ENCODE measurements at regions not wholly inside any gene's neighbourhood (a gene's known extent, or its start where the extent isn't known, plus 50 kb on each side); places are given as distances from the start of the nearest gene placed in this dataset.

DNA sequence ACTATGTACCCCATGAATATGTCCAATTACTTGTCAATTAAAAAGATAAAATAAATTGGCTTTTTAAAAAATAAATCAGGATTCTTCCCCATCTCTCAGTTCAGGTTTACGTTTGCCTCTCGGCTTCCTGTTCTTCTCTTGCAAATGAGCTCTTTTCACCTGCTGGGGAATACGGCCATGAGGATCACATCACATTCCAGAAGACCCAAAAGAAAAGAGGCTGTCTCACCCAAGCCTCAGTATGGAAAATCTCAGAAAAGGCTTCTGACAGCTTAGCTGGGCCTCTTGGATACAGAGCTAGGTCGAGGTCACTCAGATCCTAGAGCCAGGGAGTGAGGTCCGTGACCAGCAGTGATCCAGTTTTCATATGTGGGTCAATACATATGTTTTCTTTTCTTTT is 171.2 kb upstream of the SDK2 start:
- no peak for DNase-seq (ENCODE audit: low spot score)

DNA sequence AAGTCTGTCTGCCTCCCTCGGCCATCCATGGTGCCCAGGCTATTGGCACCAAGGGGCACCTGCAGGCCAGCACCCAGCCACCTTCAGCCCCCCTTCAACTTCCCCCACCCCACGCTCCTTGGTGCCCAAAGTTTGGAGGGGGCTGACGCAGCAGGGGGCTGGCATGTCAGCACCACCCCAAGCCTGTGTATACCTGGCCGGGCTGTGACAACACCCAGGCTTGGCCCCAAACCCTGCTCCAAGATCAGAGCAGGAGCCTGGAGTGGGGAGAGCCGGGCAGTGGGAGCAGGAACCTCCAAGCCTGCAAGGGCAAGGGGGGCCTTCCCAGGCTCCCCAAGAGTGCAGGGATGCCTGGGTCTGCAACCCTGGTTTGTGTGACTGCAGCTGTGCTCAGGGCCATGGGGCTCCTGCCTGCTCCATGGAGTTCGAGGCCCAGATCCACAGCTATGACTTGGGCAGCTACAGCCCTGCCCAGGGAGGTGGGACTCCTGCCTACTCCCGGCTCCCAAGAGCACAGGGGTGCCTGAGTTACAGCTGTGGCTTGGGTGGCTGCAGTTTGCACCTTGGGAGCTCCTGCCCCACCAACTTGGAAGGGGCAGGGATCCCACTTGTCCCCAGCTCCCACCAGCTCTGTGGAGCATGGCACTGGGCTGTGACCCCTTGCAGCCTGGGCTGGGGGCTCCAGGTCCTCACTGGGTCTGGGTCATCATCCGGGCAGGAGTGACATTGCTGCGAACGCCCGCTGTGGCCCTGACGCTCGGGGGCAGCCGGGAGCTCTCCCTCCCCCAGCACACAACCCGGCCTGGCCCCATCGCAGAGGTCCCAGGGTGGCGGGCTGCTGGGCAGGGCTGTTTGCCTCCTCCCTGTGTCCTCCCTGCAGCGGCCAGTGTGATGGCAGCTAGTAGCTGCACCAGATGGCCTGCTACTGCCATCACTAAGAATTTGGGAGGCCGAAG is 175.5 kb upstream of the SDK2 start:
- DNase-seq (ENCODE audit: low spot score): no peak

DNA sequence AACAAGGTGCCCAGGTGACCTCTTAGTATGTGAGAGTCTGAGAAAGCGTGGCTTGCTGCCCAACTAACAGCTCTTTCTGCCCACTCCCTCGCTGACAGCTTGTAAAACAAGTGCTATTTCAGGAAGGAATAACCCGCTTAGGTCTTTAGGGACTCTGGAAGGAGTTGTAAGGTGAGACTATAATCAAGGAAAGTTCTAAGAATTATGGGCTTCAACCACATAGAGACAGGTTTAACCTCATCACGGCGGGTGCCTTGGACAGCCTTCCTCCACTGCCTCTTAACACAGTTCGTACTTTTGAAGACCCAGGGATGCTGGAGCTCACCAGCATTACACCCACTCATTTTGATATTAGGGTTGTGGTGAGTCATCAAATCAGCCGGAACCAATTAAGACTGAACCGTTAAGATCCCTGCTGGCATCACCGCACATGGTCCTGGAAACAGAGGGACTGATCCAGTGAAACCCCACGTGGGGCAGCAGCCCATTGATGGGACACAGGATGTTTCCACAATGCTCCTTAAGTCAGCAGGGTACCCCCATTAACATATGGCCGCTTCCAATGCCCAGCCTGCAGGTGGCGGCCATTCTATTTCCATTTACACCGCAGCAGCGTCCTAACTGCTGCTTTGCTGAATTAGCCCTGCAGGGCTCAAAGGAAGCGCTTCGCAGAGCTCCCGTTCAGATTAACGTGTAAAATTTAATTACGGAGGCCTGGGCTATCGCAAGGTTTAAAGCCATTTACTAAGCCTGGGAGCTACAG is 176.6 kb upstream of the SDK2 start:
- peak; percentile 57 for DNase-seq (ENCODE audit: low spot score)

GRCh38 chr17:73821665-73822064 is 177.4 kb upstream of the SDK2 start:
- no peak for DNase-seq (ENCODE audit: low spot score)

DNA sequence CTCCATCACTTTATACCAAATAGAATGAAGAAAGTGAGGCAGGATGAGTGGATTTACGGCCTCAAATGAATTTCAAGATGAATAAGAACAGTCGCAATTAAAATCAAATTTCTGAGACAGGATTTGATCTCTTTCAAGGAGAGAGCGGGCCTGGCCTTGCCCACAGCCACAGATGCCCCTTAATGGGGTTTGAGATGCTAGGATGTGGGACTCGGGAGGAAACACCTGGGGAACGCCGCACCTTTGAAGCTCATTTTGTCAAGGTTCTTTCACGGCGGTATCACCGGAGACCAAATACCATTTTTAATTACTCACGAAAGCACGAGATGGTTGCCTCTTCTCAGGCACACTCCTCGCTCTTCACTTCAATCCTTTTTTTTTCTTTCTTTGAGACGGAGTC is 178.1 kb upstream of the SDK2 start:
- no peak for DNase-seq (ENCODE audit: low spot score)

DNA sequence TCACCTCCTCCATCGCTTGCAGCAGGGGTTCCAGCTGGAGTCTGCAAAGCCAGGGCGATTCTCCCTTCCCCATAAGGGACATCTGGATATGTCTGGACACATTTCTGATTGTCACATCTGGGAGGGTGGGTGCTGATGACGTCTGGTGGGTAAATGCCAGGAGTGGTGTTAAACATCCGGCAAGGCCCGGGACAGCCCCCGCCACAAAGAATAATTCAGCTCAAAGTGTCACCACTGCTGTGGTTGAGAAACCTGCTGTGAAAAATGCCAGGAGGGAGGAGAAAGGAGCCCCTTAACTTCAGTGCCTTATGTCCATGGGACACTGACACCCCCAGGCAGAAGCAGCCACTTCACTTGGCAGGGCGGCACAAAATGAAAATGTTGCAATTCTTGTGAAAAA is 179.4 kb upstream of the SDK2 start:
- no peak for DNase-seq (ENCODE audit: low spot score)

DNA sequence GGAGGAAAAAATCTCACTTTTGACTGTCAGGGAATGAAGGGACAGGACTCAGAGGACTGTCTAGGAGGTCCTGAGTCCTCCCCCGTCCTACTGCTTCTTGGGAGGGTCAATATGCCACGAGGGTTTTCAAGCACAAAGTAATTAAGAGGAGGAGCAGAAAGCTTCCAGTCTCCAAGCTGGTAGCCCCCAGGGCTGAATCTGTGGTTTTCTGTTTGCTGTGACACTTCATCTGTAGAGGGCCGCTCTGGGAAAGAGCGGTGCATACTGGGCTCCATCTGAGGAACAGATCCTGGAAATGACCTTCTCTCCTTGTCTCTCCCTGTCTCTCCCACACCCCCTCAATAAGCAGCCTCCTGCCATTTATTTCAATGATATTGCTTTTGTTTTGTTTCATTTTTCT is 180.1 kb upstream of the SDK2 start:
- DNase-seq (ENCODE audit: low spot score): no peak

GRCh38 chr17:73826181-73826871 is 182.1 kb upstream of the SDK2 start:
- no peak for DNase-seq (ENCODE audit: low spot score)

DNA sequence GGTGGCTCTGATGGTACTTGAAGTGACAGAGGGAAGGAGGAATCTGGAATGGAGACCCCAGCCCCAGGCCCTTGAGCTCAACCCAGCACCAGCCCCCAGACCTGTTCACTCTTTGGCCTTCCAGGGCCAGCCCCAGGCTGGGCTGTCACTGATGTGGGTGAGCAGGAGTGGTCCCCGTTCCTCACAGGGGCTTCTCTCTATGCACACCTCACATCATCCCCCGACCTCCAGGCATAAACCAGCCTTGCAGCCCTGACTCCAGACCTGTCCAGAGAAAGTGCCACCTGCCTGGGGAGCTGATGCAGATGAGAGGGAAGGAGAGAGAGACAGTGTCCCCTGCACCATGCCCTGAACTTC is 182.6 kb upstream of the SDK2 start:
- no peak for DNase-seq (ENCODE audit: low spot score)

- no peak for DNase-seq (ENCODE audit: low spot score)
Observed at GRCh38 chr17:73827627-73828291, 183.5 kb upstream of the SDK2 start.

DNA sequence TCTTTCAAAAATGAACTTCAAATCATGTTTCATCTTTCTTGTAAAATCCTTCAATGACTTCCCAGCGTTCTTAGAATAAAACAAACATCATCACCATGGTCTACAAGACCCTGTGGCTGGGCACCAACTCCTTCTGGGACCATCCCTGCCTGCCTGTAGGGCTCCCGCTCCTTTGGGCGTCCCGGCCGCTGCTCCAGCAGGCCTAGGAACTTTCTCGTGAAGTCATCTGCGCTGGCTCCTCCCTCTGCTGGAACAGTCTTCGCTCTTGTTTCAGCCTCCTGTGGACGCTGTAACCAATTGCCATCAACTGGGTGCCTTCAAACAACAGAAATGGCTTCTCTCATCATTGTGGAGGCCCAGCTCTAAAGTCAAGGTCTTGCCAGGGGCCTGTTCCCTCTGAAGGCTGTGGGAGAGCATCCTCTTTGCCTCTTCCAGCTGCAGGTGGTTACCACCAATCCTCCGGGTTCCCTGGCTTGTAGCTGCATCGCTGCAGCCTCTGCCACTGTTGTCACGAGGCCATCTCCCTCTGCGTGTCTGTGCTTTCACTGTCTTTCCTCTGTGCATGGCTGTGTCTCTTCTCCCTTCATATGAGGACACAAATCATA is 185.5 kb upstream of the SDK2 start:
- DNase-seq (ENCODE audit: low spot score): no peak

DNA sequence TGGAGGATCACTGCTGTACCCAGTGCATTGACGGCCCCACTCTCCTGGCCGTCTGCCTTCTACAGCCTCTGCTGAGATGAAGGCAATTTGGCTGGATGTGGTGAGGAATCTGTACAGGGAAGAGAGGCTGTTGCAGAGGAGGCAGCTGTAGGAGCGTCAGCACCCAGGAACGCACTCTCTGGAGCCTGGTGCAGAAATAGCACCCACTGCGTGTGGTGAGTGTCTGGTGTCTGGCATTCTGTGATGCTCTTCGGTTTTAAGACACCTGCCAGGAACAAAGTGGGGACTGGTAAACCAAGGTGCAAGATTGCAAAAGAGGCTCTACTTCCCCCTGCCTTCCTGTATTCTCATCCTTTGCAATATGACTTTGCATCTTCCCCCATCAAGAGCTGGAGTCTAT is 187.5 kb upstream of the SDK2 start:
- no peak for DNase-seq (ENCODE audit: low spot score)

GRCh38 chr17:73833775-73834488 is 189.7 kb upstream of the SDK2 start:
- no peak for DNase-seq (ENCODE audit: low spot score)

- no peak for DNase-seq (ENCODE audit: low spot score)
Observed at GRCh38 chr17:73834684-73835343, 190.6 kb upstream of the SDK2 start.

DNA sequence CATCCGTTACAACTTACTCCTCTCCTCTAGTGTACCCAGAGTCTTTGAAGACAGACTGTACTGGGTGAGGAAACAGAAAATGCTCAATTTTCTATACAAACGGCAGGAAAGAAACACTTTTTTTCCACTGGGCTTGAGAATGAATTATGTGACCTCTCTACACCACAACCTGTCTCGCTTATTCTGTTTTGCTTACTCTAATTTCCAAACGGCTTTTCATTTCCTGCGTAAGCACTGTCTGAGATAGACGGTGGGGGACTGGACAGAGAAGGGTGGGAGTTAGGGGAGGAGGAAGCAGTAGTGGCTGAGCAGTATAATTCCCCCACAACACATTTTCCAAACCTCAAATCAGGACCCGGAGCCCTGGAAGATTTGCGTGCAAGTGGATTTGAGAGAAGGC is 191.4 kb upstream of the SDK2 start:
- no peak for DNase-seq (ENCODE audit: low spot score)

- DNase-seq (ENCODE audit: low spot score): no peak
Observed at GRCh38 chr17:73838815-73839214, 194.6 kb upstream of the SDK2 start.

DNA sequence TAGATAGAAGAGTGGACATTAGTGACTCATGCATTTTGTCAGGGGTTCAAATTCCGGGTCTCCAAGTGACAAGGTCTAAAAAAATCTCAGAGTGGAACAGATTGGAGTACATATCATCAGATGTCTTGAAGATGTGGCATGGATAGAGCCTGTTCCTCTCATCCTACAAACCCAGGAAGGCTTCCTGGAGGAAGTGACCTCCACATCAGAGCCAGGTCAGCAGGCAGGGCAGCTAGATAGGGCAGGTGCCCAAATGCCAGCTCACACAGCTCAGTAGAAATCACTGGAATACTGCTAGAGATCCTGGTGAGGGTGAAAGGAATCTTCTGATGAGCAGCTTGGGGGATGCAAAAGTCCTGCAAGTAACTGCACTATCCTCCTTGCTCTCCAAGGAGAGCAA is 196.6 kb upstream of the SDK2 start:
- no peak for DNase-seq (ENCODE audit: low spot score)

- DNase-seq (ENCODE audit: low spot score): peak; percentile 42
Observed at GRCh38 chr17:73841431-73842060, 197.3 kb upstream of the SDK2 start.

DNA sequence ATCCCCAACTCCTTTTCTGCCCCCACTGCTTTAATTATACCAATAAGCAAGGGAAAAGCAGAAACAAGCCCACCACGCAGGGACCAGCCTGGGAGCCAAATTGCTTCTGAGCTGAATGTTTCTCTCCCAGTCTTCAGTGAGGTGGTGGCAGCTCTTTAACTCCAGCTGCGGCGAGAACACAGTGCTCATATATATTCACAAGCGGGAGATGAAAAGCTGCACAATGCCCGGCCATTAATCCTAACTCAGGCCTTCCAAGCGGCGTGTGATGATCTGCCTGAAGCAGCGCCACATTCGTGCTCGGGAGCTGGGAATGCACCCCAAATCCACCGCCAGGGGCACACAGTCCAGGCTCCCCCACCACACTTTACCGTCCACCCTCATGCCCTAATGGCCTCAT is 203.7 kb upstream of the SDK2 start:
- DNase-seq (ENCODE audit: low spot score): no peak

GRCh38 chr17:73850426-73850825 is 206.2 kb upstream of the SDK2 start:
- no peak for DNase-seq (ENCODE audit: low spot score)

All from AG08395 (cell line).